ENCODE measurements at regions not wholly inside any gene's neighbourhood (a gene's known extent, or its start where the extent isn't known, plus 50 kb on each side); places are given as distances from the start of the nearest gene placed in this dataset.
"Not testable (repeated sequence)": the region's sequence is repeated elsewhere in the genome, so short reads cannot be mapped to it uniquely, and the experiment has no call there.

GRCh38 chr5:37915097-37915736 lies 75.4 kb upstream of the GDNF start:
- no peak for DNase-seq (ENCODE audit: low read depth in 2 of 2)

- not testable (repeated sequence) for DNase-seq (ENCODE audit: low read depth in 2 of 2)
Observed at GRCh38 chr5:37909610-37910266, 69.9 kb upstream of the GDNF start.

GRCh38 chr5:37906416-37906815 lies 66.6 kb upstream of the GDNF start:
- DNase-seq (ENCODE audit: low read depth in 2 of 2) = no peak

- DNase-seq (ENCODE audit: low read depth in 2 of 2) = no peak
Observed at GRCh38 chr5:37905230-37905629, 65.4 kb upstream of the GDNF start.

GRCh38 chr5:37902323-37902722 lies 62.5 kb upstream of the GDNF start:
- no peak for DNase-seq (ENCODE audit: low read depth in 2 of 2)

- DNase-seq (ENCODE audit: low read depth in 2 of 2) = no peak
Observed at GRCh38 chr5:37900692-37901091, 60.9 kb upstream of the GDNF start.

GRCh38 chr5:37899037-37899436 lies 59.2 kb upstream of the GDNF start:
- DNase-seq (ENCODE audit: low read depth in 2 of 2) = no peak

- no peak for DNase-seq (ENCODE audit: low read depth in 2 of 2)
Observed at GRCh38 chr5:37896159-37896558, 56.3 kb upstream of the GDNF start.

- no peak for DNase-seq (ENCODE audit: low read depth in 2 of 2)
Observed at GRCh38 chr5:37893434-37894134, 53.7 kb upstream of the GDNF start.

GRCh38 chr5:37892586-37892985 lies 52.7 kb upstream of the GDNF start:
- DNase-seq (ENCODE audit: low read depth in 2 of 2) = no peak

- DNase-seq (ENCODE audit: low read depth in 2 of 2) = no peak
Observed at GRCh38 chr5:37891832-37892231, 52.0 kb upstream of the GDNF start.

- no peak for DNase-seq (ENCODE audit: low read depth in 2 of 2)
Observed at GRCh38 chr5:37889612-37890317, 49.9 kb upstream of the GDNF start.
